OCI-LY7 (cell line): ENCODE measurements at regions not wholly inside any gene's neighbourhood (a gene's known extent, or its start where the extent isn't known, plus 50 kb on each side); places are given as distances from the start of the nearest gene placed in this dataset.

Source experiments
- BruUV-seq: library from RNA; stranded (reverse); fragments of 400-500 nt; replicated peaks from 2 replicates; lab custom pipeline; 2021; lab: Mats Ljungman, UMichigan
- CTCF ChIA-PET: fragments of 300-600 bp; sonication (Branson Sonifier 250); formaldehyde crosslinking; loops from one replicate; lab custom pipeline; 2022; ENCODE audit warnings: antibody characterized with exemption; ENCODE audit not compliant: unreplicated experiment; lab: Charles Lee
- POLR2A ChIA-PET: fragments of 300-600 bp; sonication (Branson Sonifier 250); formaldehyde crosslinking; loops from one replicate; lab custom pipeline; 2022; ENCODE audit warnings: antibody characterized with exemption; lab: Charles Lee
- DNase-seq: peaks from one replicate; pipeline ENCODE4 v3.0.0-alpha.2; 2015; ENCODE audit warnings: low spot score
- H2AFZ ChIP-seq: fragments of 200-600 bp; sonication (generic), shearing (Covaris generic); 2 replicates; pipeline ENCODE4 v1.6.1; 2014; ENCODE audit warnings: mild to moderate bottlenecking, antibody characterized with exemption, low read length, moderate library complexity
- H3K27ac ChIP-seq: fragments of 200-600 bp; sonication (generic); 2 replicates; pipeline ENCODE4 v1.5.1; 2014; ENCODE audit warnings: mixed run types, low read depth, mild to moderate bottlenecking, moderate library complexity, low read length, inconsistent platforms; ENCODE audit not compliant: poor library complexity, severe bottlenecking
- H3K36me3 ChIP-seq: fragments of 200-600 bp; sonication (generic); 2 replicates; pipeline ENCODE4 v1.6.1; 2014; ENCODE audit warnings: mild to moderate bottlenecking, antibody characterized with exemption, low read length, moderate library complexity, mixed read lengths; ENCODE audit not compliant: insufficient read depth
- H3K4me1 ChIP-seq: fragments of 200-600 bp; sonication (generic); 2 replicates; pipeline ENCODE4 v1.5.1; 2014; ENCODE audit warnings: mild to moderate bottlenecking, low read length; ENCODE audit not compliant: insufficient read depth, poor library complexity, severe bottlenecking
- H3K4me2 ChIP-seq: fragments of 200-600 bp; sonication (generic); 2 replicates; pipeline ENCODE4 v1.6.1; 2014; ENCODE audit warnings: mild to moderate bottlenecking, low read length
- H3K4me3 ChIP-seq: fragments of 200-600 bp; sonication (generic); 2 replicates; pipeline ENCODE4 v1.5.1; 2014; ENCODE audit warnings: mild to moderate bottlenecking, low read depth, low read length; ENCODE audit not compliant: poor library complexity, severe bottlenecking
- H3K79me2 ChIP-seq: fragments of 200-600 bp; sonication (generic); 2 replicates; pipeline ENCODE4 v1.6.1; 2016; ENCODE audit warnings: low read depth, mild to moderate bottlenecking, low read length, moderate library complexity, mixed read lengths; ENCODE audit not compliant: insufficient read depth
- H3K9me2 ChIP-seq: fragments of 200-600 bp; sonication (generic); 2 replicates; pipeline ENCODE4 v1.6.1; 2016; ENCODE audit warnings: mild to moderate bottlenecking, low read length, mixed read lengths; ENCODE audit not compliant: insufficient read depth
- H3K9me3 ChIP-seq: fragments of 200-600 bp; sonication (generic); 2 replicates; pipeline ENCODE4 v1.6.1; 2014; ENCODE audit warnings: mild to moderate bottlenecking, mixed run types, low read length, mixed read lengths
- H4K20me1 ChIP-seq: fragments of 200-600 bp; sonication (generic); 2 replicates; pipeline ENCODE4 v1.6.1; 2014; ENCODE audit warnings: mild to moderate bottlenecking, antibody characterized with exemption, low read length, moderate library complexity, mixed read lengths; ENCODE audit not compliant: insufficient read depth
- EZH2phosphoT487 ChIP-seq: fragments of 200-600 bp; sonication (generic); IDR thresholded peaks from 2 replicates; pipeline ENCODE4 v1.6.1; 2018; ENCODE audit warnings: low read depth, borderline replicate concordance, mild to moderate bottlenecking, mixed run types, antibody characterized with exemption, low read length, moderate library complexity, mixed read lengths
- intact Hi-C: fragments of 100-400 bp; cut with micrococcal nuclease; formaldehyde crosslinking; loops from one replicate; pipeline ENCODE4 v1.10.0; 2022; ENCODE audit not compliant: unreplicated experiment
- TF ChIP-seq, protein P1 (sequence below): fragments of 200-600 bp; sonication (generic); conservative IDR thresholded peaks from 2 replicates; pipeline ENCODE4 v1.5.1; 2014; ENCODE audit warnings: mild to moderate bottlenecking, antibody characterized with exemption, low read length, moderate library complexity, mixed read lengths

DNA sequence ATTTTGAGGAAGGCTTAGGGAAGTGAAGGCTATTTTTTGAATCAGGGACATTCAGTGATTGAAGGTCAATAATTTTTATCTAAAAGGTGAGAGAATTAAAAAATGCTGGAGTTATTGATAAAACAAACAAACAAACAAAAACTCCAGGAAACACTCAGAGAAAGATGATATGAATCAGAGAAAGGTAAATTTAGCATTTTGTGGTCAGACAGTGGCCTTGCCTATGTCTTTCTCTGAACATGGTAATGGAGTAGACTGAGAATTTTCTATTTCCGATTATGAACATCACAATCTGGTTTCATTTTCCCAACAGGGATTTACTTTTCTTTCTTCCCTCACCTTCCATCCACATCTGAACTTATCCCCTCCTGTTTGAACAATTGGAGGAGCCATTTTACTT, 353.6 kb upstream of the RIOK2 start:
- TF ChIP-seq, protein P1, sequence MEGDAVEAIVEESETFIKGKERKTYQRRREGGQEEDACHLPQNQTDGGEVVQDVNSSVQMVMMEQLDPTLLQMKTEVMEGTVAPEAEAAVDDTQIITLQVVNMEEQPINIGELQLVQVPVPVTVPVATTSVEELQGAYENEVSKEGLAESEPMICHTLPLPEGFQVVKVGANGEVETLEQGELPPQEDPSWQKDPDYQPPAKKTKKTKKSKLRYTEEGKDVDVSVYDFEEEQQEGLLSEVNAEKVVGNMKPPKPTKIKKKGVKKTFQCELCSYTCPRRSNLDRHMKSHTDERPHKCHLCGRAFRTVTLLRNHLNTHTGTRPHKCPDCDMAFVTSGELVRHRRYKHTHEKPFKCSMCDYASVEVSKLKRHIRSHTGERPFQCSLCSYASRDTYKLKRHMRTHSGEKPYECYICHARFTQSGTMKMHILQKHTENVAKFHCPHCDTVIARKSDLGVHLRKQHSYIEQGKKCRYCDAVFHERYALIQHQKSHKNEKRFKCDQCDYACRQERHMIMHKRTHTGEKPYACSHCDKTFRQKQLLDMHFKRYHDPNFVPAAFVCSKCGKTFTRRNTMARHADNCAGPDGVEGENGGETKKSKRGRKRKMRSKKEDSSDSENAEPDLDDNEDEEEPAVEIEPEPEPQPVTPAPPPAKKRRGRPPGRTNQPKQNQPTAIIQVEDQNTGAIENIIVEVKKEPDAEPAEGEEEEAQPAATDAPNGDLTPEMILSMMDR: no peak
- no peak for TF ChIP-seq EZH2phosphoT487
- Histone ChIP-seq H3K27ac (no peak overlapping the region), H3K9me2 (no peaks in the 10 kb centered on the region), H3K9me3 (no peaks in the 10 kb centered on the region), H3K79me2 (no peaks in the 10 kb centered on the region), H3K4me3 (no peak overlapping the region), H2AFZ (no peak overlapping the region), H3K36me3 (no peaks in the 10 kb centered on the region), H3K4me2 (no peak overlapping the region), H4K20me1 (no peaks in the 10 kb centered on the region), H3K4me1 (no peaks in the 10 kb centered on the region)
- CTCF ChIA-PET: no interaction called here
- DNase-seq: no peak
- no TSS peak for BruUV-seq
- POLR2A ChIA-PET: no interaction called here
- intact Hi-C loops: no loop called here

DNA sequence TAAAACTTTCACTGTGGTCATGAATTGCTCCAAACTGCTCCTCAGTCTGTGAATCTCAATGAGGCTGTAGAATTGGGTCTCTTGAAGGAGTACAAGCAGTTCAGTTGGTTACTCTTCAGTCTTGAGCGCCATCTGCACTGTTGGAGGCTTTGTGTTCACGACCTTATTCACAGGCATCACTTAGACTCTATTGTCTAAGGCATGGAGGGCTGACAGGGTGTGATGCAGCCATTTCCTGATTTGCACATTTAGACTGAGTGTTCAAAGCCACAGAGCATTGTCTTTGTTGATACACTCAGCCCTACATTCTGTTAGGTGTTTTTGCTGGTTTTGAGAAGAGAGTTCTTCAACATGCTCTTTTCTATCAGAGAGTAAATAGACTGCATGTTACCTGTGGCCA, 355.9 kb upstream of the RIOK2 start:
- Histone ChIP-seq H3K4me3 (no peak overlapping the region), H3K9me3 (no peaks in the 10 kb centered on the region), H3K79me2 (no peaks in the 10 kb centered on the region), H3K36me3 (no peaks in the 10 kb centered on the region), H3K9me2 (no peaks in the 10 kb centered on the region), H3K4me2 (no peak overlapping the region), H2AFZ (no peak overlapping the region), H4K20me1 (no peaks in the 10 kb centered on the region), H3K4me1 (no peaks in the 10 kb centered on the region), H3K27ac (no peak overlapping the region)
- TF ChIP-seq, protein P1: no peak
- TF ChIP-seq EZH2phosphoT487: no peak
- BruUV-seq: no TSS peak
- no peak for DNase-seq
- CTCF ChIA-PET: no interaction called here
- POLR2A ChIA-PET: no interaction called here
- intact Hi-C loops: no loop called here

DNA sequence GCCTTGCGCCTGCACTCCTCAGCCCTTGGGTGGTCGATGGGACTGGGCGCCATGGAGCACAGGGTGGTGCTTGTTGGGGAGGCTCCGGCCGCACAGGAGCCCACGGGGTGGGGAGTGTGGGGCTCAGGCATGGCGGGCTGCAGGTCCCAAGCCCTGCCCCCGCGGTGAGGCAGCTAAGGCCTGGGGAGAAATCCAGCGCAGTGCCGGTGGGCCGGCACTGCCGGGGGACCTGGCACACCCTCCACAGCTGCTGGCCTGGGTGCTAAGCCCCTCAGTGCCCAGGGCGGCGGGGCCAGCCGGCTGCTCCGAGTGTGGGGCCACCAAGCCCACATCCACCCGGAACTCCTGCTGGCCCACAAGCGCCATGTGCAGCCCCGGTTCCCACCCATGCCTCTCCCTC, 358.8 kb upstream of the RIOK2 start:
- Histone ChIP-seq H3K4me2 (no peak overlapping the region), H3K36me3 (no peaks in the 10 kb centered on the region), H3K4me3 (no peak overlapping the region), H3K27ac (no peak overlapping the region), H3K9me2 (no peaks in the 10 kb centered on the region), H3K79me2 (no peaks in the 10 kb centered on the region), H2AFZ (no peak overlapping the region), H4K20me1 (no peaks in the 10 kb centered on the region), H3K4me1 (no peaks in the 10 kb centered on the region), H3K9me3 (no peaks in the 10 kb centered on the region)
- intact Hi-C loops: no loop called here
- ChIA-PET CTCF (no interaction called here), POLR2A (no interaction called here)
- DNase-seq: no peak
- no TSS peak for BruUV-seq
- no peak for TF ChIP-seq EZH2phosphoT487
- TF ChIP-seq, protein P1: no peak
